OCI-LY1 (cell line): ENCODE measurements at regions not wholly inside any gene's neighbourhood (a gene's known extent, or its start where the extent isn't known, plus 50 kb on each side); places are given as distances from the start of the nearest gene placed in this dataset.

Experiments
- EZH2 ChIP-seq: fragments of 200-600 bp; sonication (generic), shearing (Covaris generic); IDR thresholded peaks from 2 replicates; pipeline ENCODE4 v1.8.0; 2017; ENCODE audit warnings: borderline replicate concordance, mixed run types, mild to moderate bottlenecking, antibody characterized with exemption, low read length, moderate library complexity, mixed read lengths
- TF ChIP-seq, protein P1 (sequence below): fragments of 200-600 bp; sonication (generic), shearing (Covaris generic); IDR thresholded peaks from 2 replicates; pipeline ENCODE4 v1.5.1; 2017; ENCODE audit warnings: mild to moderate bottlenecking, antibody characterized with exemption, low read length, moderate library complexity, mixed read lengths

- TF ChIP-seq, protein P1, sequence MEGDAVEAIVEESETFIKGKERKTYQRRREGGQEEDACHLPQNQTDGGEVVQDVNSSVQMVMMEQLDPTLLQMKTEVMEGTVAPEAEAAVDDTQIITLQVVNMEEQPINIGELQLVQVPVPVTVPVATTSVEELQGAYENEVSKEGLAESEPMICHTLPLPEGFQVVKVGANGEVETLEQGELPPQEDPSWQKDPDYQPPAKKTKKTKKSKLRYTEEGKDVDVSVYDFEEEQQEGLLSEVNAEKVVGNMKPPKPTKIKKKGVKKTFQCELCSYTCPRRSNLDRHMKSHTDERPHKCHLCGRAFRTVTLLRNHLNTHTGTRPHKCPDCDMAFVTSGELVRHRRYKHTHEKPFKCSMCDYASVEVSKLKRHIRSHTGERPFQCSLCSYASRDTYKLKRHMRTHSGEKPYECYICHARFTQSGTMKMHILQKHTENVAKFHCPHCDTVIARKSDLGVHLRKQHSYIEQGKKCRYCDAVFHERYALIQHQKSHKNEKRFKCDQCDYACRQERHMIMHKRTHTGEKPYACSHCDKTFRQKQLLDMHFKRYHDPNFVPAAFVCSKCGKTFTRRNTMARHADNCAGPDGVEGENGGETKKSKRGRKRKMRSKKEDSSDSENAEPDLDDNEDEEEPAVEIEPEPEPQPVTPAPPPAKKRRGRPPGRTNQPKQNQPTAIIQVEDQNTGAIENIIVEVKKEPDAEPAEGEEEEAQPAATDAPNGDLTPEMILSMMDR = no peak
- no peak for TF ChIP-seq EZH2
These were observed 145.8 kb upstream of the ARHGAP20 start for GRCh38 chr11:110857892-110858546.
